Fibroblast of peridontal ligament (primary cell): ENCODE measurements at regions not wholly inside any gene's neighbourhood (a gene's known extent, or its start where the extent isn't known, plus 50 kb on each side); places are given as distances from the start of the nearest gene placed in this dataset.

ENCODE experiments used
- DNase-seq: peaks from one replicate; pipeline ENCODE4 v3.0.0-alpha.2; 2010; ENCODE audit errors: extremely low read depth

DNA sequence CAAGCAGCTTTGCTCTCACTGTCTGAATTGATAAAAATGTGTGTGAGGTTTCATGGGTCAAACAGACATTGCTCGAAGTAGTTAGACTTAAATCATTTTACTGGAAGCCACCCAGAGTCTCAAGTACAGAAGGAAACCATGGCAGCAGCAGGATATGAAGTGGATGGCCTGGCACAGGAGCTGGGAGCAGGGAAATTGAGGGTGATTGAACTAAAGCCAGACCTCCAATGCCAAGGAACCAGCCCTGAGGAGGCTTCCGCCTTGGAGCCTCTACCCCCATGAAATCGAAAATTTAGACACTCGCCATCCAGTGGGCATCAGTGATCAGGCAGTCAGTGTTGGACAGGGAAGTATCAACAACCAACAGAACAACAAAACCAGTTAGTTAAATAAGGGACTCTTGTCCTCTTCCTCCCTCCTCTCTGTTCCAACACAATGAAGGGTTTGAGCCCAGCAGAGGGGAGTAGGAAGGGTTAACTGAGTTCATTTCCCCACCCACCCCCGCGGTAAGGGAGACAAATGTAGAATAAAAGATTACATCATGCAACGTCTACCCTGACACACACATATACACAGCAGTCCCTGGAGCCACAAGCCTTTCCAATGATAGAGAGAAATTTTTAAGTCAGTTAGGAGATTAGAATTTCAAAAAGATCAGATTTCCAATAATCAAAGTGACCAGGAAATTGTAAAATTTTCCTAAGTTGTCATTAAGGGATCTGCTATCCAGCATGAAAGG, 156.3 kb downstream of the SLC16A9 start:
- no peak for DNase-seq

- DNase-seq, result no peak
Measured at GRCh38 chr10:59550061-59550460, 159.6 kb downstream of the SLC16A9 start.

DNA sequence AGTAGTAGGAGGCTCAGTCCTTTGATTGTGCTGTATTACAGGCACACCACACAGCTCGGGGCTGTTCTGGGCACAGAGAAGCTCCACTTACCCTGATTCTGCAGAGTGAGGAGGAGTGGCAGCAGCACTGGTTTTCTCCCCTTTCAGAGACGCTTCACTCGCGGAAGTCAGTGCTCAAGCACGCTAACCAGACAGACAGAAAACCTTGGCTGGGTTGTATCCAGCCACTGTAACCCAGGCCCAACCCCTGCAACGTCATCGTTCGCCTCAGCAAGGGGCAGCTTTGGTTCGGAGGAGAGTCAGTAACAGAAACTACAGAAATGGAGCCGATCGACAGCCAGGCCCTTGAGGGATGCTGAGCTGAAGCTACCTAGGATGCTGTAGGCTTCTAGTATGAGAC, 171.0 kb downstream of the SLC16A9 start:
- no peak for DNase-seq

GRCh38 chr10:59537501-59537900, 172.1 kb downstream of the SLC16A9 start:
- DNase-seq, result peak; percentile 27

- peak; percentile 87 for DNase-seq
Measured at GRCh38 chr10:59536167-59537014, 173.3 kb downstream of the SLC16A9 start.

- DNase-seq, result no peak
Measured at GRCh38 chr10:59524348-59524747, 162.0 kb upstream of the FAM13C start.

- no peak for DNase-seq
Measured at GRCh38 chr10:59523851-59524250, 161.5 kb upstream of the FAM13C start.

DNA sequence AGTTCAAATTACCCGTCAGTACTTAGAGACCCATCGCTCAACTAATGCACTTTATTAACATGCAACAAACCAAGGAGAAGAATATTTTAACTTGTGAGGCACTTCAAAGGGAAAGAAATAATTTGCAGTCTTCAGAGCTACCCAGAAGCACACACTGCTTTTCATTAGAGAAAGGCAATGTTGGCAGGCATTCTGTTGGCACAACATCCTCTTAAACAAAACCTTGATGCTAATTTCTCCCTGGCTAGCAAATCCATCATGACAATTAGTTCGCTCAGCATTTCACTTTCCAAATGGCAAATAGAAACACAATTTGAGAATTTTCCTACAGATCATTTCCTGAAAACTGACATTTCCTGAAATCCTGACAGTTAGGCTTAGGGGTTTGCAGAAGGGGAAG, 155.6 kb upstream of the FAM13C start:
- no peak for DNase-seq

GRCh38 chr10:59517341-59517899, 155.1 kb upstream of the FAM13C start:
- DNase-seq, result no peak

GRCh38 chr10:59513558-59513957, 151.2 kb upstream of the FAM13C start:
- DNase-seq, result peak; percentile 41

- DNase-seq, result no peak
Measured at GRCh38 chr10:59512951-59513350, 150.6 kb upstream of the FAM13C start.

- no peak for DNase-seq
Measured at GRCh38 chr10:59508956-59509355, 146.6 kb upstream of the FAM13C start.

- no peak for DNase-seq
Measured at GRCh38 chr10:59508296-59508695, 145.9 kb upstream of the FAM13C start.

- no peak for DNase-seq
Measured at GRCh38 chr10:59505926-59506325, 143.6 kb upstream of the FAM13C start.

- DNase-seq, result no peak
Measured at GRCh38 chr10:59499460-59499859, 137.1 kb upstream of the FAM13C start.

DNA sequence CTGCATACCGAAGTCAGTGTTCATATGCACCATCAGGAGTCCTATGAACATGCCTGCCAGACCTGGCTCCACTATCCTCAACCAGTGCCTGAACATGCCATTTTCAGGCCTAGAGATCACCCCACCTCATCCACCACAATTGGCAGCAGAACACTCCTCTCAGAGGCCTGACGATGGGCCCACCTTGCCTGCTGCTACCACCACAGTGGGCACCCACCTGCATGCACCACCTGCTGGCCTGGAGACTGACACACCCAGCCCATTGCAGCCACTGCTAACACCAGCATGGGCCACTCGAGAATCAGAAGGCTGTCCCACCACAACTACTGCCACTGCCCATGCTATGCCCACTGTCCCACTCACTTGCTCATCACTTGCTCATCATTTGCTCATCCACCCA, 130.7 kb upstream of the FAM13C start:
- no peak for DNase-seq

GRCh38 chr10:59479426-59479825, 117.1 kb upstream of the FAM13C start:
- no peak for DNase-seq

GRCh38 chr10:59470570-59470969, 108.2 kb upstream of the FAM13C start:
- DNase-seq, result no peak

DNA sequence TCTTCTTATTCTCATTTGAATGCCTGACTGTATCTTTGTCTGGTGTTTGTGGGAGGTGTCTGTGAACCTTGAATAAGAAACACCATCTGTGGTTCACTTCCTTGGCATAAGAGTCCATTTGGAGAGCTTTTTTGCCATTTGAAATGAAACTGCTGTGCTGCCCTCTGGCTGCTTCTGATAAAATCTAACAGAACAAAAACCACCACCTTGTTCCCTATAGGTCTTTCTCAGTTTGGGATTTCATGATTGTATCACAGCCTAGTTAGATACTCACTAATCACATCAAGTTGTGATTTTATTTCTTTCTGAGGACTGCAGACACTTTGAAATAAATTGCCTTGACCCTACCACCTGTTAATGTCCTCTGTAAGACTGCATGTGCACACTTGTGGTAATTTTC, 102.7 kb upstream of the FAM13C start:
- peak; percentile 81 for DNase-seq

DNA sequence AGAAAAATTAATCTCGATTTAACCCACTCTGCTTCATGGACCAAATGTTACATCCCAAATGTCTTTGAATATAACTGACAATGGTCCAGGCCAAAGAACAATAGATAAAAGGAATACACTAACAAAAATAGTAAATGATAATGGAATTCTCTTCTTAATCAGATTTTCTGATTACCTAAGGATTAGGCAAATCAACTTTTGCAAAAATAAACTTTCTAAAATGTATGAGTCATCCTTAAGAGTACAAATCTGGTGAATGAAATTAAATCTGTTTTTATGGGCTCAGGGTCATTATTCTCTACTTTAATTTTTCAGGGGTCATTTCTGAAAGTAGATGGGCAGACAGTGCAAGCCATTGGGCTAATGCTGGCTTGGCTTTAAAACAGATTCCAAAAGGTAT, 102.1 kb upstream of the FAM13C start:
- DNase-seq, result no peak

DNA sequence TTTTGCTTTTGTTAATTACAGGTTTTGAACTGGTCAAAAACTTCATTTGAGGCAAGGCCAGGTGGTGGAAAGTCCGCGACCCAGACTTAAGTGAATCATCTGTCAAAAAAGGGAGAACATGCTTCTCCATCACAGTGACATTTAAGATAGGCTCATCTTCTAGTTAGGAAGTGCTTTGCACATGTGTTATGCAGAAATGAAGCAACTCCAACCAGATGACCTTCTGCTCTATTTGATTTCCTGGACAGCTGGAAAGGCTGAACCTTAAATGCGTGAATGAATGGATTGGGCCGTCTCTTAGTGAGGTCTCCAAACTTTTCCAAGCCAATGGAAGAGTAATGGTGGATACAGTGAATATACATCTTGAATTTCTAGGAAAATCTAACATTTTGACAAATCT, 101.6 kb upstream of the FAM13C start:
- no peak for DNase-seq

DNA sequence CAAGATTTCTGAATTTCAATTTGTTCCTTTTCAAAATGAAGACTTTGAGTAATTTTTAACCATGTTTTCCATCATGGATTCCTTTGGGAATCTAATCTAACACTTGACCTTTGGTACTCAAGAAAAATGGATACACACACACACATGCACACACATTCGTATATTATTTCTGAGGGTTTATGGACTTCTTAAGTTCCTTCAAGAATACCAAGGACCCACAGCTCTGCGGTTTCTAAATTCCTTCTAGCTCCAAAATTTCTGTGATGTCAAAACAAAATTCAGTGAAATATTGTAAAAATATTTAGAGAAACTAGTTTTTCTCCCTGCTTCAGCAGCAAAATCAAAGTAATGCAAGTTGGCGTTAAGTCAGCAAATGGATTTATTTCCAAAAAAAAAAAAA, 98.3 kb upstream of the FAM13C start:
- DNase-seq, result peak; percentile 74

DNA sequence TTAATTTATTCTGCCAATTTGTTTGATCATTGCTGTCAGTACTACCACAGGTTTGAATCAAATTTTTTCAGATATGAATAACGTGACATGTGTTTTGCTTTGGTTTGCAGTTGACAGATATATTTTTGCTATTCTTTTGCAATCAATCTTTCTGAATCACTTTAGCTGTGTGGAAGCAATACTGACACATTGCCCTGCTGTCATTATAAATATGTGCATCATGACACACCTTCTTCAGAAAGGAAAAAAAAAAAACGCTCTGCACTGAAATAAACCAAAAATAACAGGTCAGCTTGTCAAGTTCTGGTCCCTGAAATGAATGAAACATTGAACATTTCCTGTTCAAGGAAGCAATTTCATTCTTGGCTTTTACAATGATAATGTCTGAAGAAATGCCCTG, 93.8 kb upstream of the FAM13C start:
- no peak for DNase-seq
